Breast epithelium (tissue), 4 donors: ENCODE measurements at regions not wholly inside any gene's neighbourhood (a gene's known extent, or its start where the extent isn't known, plus 50 kb on each side); places are given as distances from the start of the nearest gene placed in this dataset.

Experiments
- DNase-seq, 2 donors: peaks; one replicate each; pipeline ENCODE4 v3.0.0-alpha.2; 2019; ENCODE audit warnings: low spot score in 2 of 2
- H3K27ac ChIP-seq, 2 donors: fragments of 200-600 bp; sonication (generic) in 1 of 2; one replicate each; pipeline ENCODE4 v1.5.1; 2016 to 2019; ENCODE audit warnings: mild to moderate bottlenecking in 1 of 2
- H3K27me3 ChIP-seq, 2 donors: fragments of 200-600 bp; sonication (generic) in 1 of 2; one replicate each; pipeline versions ENCODE4 v1.5.1 to v1.6.0; 2017 to 2019; ENCODE audit warnings: control low read depth in 1 of 2, mild to moderate bottlenecking in 1 of 2
- H3K36me3 ChIP-seq: fragments of 200-600 bp; one replicate; pipeline ENCODE4 v1.5.1; 2019
- H3K4me1 ChIP-seq, 2 donors: fragments of 200-600 bp; sonication (generic); one replicate each; pipeline ENCODE4 v1.5.1; 2016 to 2019; ENCODE audit warnings: control low read depth in 1 of 2
- H3K4me3 ChIP-seq, 3 donors: fragments of 200-600 bp; sonication (generic); 1 replicate in 2 of 3; 2 replicates in 1 of 3; pipeline ENCODE4 v1.5.1; 2016 to 2019; ENCODE audit warnings: mild to moderate bottlenecking in 3 of 3, moderate library complexity in 2 of 3
- H3K9me3 ChIP-seq, 2 donors: fragments of 200-600 bp; sonication (generic) in 1 of 2; one replicate each; pipeline ENCODE4 v1.5.1; 2016 to 2019; ENCODE audit warnings: control low read depth in 1 of 2
- POLR2A ChIP-seq: fragments of 450-650 bp; IDR thresholded peaks from one replicate; pipeline ENCODE4 v1.6.1; 2016; ENCODE audit warnings: antibody characterized with exemption, mild to moderate bottlenecking, moderate library complexity
- POLR2AphosphoS5 ChIP-seq, 3 donors: sonication (generic); formaldehyde crosslinking; IDR thresholded peaks; one replicate each; pipeline ENCODE4 v1.6.1; 2017; ENCODE audit warnings: antibody characterized with exemption in 3 of 3
- intact Hi-C: fragments of 100-400 bp; cut with DNase I; formaldehyde crosslinking; loops from one replicate; pipeline ENCODE4 v1.15.1; 2023; ENCODE audit warnings: low total_unique reads
- TF ChIP-seq, protein P1 (sequence below), 3 donors: fragments of 450-650 bp; IDR thresholded peaks; one replicate each; pipeline ENCODE4 v1.5.1; 2016 to 2017; ENCODE audit warnings: antibody characterized with exemption in 3 of 3, mild to moderate bottlenecking in 3 of 3, moderate library complexity in 3 of 3

DNA sequence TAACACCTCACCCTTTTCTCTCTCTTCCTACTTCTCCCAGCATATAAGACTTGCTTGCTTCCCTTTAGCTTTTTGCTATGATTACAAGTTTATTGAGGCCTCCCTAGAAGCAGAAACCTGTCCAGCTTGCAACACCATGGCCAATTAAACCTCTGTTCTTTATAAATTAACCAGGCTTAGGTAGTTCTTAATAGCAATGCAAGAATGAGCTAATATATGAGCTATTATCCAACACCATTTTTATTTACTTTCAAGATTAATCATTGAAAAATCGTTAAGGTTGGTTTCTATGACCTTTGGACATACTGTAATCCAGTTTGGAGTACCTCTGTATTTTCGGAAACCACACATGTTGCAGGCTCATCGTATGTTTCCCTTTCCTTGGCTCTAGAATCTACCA lies 643.1 kb downstream of the ZPLD1 start:
- intact Hi-C loops = no loop called here
- no peak overlapping the region for H3K4me3 ChIP-seq
- DNase-seq = no peak
- no peaks in the 10 kb centered on the region for H3K9me3 ChIP-seq
- no peaks in the 10 kb centered on the region for H3K27me3 ChIP-seq
- H3K4me1 ChIP-seq = no peaks in the 10 kb centered on the region
- H3K27ac ChIP-seq = no peak overlapping the region
- no peaks in the 10 kb centered on the region for H3K36me3 ChIP-seq
- TF ChIP-seq POLR2AphosphoS5 (IDR thresholded peaks at IDR 0.05) (no peak), POLR2A (no peak)
- TF ChIP-seq, protein P1, sequence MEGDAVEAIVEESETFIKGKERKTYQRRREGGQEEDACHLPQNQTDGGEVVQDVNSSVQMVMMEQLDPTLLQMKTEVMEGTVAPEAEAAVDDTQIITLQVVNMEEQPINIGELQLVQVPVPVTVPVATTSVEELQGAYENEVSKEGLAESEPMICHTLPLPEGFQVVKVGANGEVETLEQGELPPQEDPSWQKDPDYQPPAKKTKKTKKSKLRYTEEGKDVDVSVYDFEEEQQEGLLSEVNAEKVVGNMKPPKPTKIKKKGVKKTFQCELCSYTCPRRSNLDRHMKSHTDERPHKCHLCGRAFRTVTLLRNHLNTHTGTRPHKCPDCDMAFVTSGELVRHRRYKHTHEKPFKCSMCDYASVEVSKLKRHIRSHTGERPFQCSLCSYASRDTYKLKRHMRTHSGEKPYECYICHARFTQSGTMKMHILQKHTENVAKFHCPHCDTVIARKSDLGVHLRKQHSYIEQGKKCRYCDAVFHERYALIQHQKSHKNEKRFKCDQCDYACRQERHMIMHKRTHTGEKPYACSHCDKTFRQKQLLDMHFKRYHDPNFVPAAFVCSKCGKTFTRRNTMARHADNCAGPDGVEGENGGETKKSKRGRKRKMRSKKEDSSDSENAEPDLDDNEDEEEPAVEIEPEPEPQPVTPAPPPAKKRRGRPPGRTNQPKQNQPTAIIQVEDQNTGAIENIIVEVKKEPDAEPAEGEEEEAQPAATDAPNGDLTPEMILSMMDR (IDR thresholded peaks at IDR 0.05) = no peak

DNA sequence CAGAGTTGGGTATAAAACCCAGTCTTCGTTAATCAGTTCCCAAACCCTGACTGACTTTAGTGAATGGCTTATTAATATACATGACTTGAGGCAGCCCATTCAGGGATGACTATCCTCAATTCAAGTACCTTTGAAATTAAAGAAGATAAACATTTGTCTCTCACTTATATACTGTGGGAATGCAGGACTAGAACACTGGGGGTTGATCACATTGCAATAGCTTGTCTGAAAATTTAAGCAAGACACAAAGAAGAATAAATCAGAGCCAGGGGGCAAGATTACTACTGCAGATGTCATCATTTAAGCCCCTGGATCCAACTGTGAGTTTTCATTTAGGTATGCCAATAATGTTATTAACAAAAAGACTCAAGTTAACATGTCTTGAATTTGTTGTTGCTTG lies 647.7 kb downstream of the ZPLD1 start:
- Histone ChIP-seq H3K4me3 (no peak overlapping the region), H3K27me3 (no peaks in the 10 kb centered on the region), H3K27ac (no peak overlapping the region), H3K4me1 (no peaks in the 10 kb centered on the region), H3K36me3 (no peaks in the 10 kb centered on the region), H3K9me3 (no peaks in the 10 kb centered on the region)
- TF ChIP-seq, protein P1 (IDR thresholded peaks at IDR 0.05) = no peak
- TF ChIP-seq POLR2A (no peak), POLR2AphosphoS5 (IDR thresholded peaks at IDR 0.05) (no peak)
- intact Hi-C loops = no loop called here
- DNase-seq = no peak

DNA sequence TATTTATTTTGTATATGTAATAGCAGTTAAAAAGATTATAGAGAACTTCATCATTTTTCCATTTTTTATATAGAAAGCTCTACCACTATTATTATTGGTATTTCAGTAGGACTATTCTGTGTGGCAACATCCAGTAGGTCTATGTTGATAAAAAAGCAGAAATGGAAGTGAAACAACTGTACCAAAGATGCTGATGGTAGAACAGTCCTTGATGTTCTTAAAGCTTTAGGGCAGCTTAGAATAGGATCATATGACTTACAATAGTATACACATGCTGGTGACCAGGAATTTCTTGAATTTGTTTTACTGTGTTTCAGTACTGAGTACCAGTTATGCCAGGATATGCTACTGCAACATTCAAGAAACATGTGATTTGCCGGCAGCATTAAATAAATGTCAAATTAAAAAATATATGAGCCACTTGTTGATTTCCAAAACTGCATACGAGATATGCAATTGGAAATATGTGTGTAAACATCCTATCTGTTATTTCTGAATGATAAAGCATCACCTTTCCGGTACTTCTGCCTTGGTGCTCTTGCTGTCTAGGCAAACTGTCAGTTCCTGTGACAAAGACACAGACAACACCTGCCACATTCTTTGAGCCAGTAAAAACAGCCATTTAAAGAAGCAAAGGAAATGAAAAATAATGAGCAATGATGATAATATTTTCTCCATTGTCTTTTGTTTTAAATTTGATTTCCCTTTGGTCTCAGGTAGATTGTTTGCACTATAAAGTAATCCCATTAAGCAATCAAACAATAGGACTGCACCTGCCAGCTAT lies 649.2 kb downstream of the ZPLD1 start:
- Histone ChIP-seq H3K27me3 (no peaks in the 10 kb centered on the region), H3K27ac (no peak overlapping the region), H3K9me3 (no peaks in the 10 kb centered on the region), H3K4me1 (no peaks in the 10 kb centered on the region), H3K36me3 (no peaks in the 10 kb centered on the region), H3K4me3 (no peak overlapping the region)
- intact Hi-C loops = no loop called here
- TF ChIP-seq POLR2A (no peak), POLR2AphosphoS5 (IDR thresholded peaks at IDR 0.05) (no peak)
- TF ChIP-seq, protein P1 (IDR thresholded peaks at IDR 0.05) = no peak
- DNase-seq = no peak

DNA sequence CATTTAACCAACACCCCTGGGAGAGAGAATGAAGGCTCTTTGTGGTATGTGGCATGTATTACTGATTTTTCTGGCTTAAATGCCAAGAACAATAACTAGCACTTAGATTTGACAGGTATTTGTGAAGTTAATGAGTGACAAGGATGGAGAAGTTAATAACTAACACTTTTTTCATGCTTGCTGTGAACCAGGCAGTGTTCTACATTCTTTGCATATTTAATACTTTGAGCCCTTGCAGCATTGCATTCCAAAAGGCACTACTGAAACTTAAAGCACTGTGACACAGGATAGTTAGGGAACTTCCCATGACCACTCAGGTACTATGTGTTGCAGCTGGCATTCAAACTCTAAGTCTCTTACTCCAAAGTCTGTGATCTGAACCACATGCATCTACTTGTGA lies 650.6 kb downstream of the ZPLD1 start:
- TF ChIP-seq, protein P1 (IDR thresholded peaks at IDR 0.05) = no peak
- TF ChIP-seq POLR2A (no peak), POLR2AphosphoS5 (IDR thresholded peaks at IDR 0.05) (no peak)
- no peaks in the 10 kb centered on the region for H3K9me3 ChIP-seq
- no peaks in the 10 kb centered on the region for H3K4me1 ChIP-seq
- H3K4me3 ChIP-seq = no peak overlapping the region
- no peak for DNase-seq
- H3K27ac ChIP-seq = no peak overlapping the region
- no peaks in the 10 kb centered on the region for H3K27me3 ChIP-seq
- no peaks in the 10 kb centered on the region for H3K36me3 ChIP-seq
- intact Hi-C loops = no loop called here

DNA sequence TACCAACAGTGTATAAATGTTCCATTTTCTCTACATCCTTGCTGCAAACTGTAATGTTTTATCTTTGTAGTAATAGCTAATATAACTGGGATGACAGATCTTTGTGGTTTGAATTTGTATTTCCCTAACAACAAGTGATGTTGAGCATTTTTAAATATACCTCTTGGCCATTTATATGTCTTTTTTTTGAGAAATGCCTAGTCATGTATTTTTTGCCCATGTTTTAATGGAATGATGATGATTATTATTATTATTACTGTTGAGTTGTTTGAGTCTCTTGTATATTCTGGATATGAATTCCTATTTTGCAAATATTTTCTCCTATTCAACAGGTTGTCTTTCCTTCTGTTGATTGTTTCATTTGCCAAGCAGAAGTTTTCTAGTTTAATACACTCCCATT lies 654.9 kb downstream of the ZPLD1 start:
- Histone ChIP-seq H3K27me3 (no peaks in the 10 kb centered on the region), H3K36me3 (no peaks in the 10 kb centered on the region), H3K4me1 (no peaks in the 10 kb centered on the region), H3K9me3 (peaks cover 0 to 13% of the 10 kb centered on the region in 2 donors), H3K27ac (no peak overlapping the region), H3K4me3 (no peak overlapping the region)
- TF ChIP-seq POLR2AphosphoS5 (IDR thresholded peaks at IDR 0.05) (no peak), POLR2A (no peak)
- TF ChIP-seq, protein P1 (IDR thresholded peaks at IDR 0.05) = no peak
- intact Hi-C loops = no loop called here
- no peak for DNase-seq
